Parathyroid adenoma (tissue), 2 donors: ENCODE measurements at regions not wholly inside any gene's neighbourhood (a gene's known extent, or its start where the extent isn't known, plus 50 kb on each side); places are given as distances from the start of the nearest gene placed in this dataset.

Experiments
- H2AFZ ChIP-seq: fragments of 300-600 bp; sonication (generic); one replicate; pipeline ENCODE4 v1.7.0; 2017; ENCODE audit warnings: antibody characterized with exemption, mild to moderate bottlenecking
- H3K27ac ChIP-seq: fragments of 300-600 bp; sonication (generic); one replicate; pipeline ENCODE4 v1.7.0; 2017
- H3K27me3 ChIP-seq: fragments of 300-600 bp; sonication (generic); one replicate; pipeline ENCODE4 v1.7.0; 2017; ENCODE audit warnings: low read length; ENCODE audit not compliant: control insufficient read depth, insufficient read depth
- H3K36me3 ChIP-seq: fragments of 300-600 bp; sonication (generic); one replicate; pipeline ENCODE4 v1.7.0; 2017; ENCODE audit warnings: low read length; ENCODE audit not compliant: control insufficient read depth, insufficient read depth
- H3K4me1 ChIP-seq: fragments of 300-600 bp; sonication (generic); one replicate; pipeline ENCODE4 v1.7.0; 2017; ENCODE audit warnings: control low read depth
- H3K4me2 ChIP-seq: fragments of 300-600 bp; sonication (generic); one replicate; pipeline ENCODE4 v1.7.0; 2017; ENCODE audit warnings: low read length
- H3K4me3 ChIP-seq: fragments of 300-600 bp; sonication (generic); one replicate; pipeline ENCODE4 v1.7.0; 2017; ENCODE audit warnings: low read depth, low read length
- H3K79me2 ChIP-seq: fragments of 300-600 bp; sonication (generic); one replicate; pipeline ENCODE4 v1.7.0; 2017; ENCODE audit warnings: control low read depth
- H3K9ac ChIP-seq: fragments of 300-600 bp; sonication (generic); one replicate; pipeline ENCODE4 v1.7.0; 2017; ENCODE audit warnings: mild to moderate bottlenecking
- H3K9me3 ChIP-seq: fragments of 300-600 bp; sonication (generic); one replicate; pipeline ENCODE4 v1.7.0; 2017; ENCODE audit warnings: low read length; ENCODE audit not compliant: control insufficient read depth
- TF ChIP-seq, protein P1 (sequence below): fragments of 300-600 bp; sonication (generic); IDR thresholded peaks from one replicate; pipeline ENCODE4 v1.7.0; 2017; ENCODE audit warnings: antibody characterized with exemption, mild to moderate bottlenecking
- donor health status: primary hyperparathyroidism.

DNA sequence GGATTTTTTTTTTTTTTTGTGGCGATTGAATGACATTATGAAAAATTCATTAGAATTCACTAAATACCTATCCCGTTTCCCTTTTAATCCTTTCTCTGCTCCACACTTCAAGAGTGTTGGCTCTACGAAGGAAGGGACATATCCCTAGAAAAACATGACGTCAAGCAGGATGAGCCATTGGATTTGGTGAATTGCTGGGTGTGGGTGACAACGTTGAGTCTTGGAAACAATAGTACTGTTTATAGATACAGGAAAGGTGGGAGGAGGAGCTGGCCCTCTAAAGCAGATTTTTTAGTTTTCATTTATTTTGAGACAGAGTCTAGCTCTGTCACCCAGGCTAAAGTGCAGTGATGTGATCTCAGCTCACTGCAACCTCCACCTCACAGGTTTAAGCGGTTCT lies 167.6 kb upstream of the FAM20A start:
- H3K4me1 ChIP-seq = no peaks in the 10 kb centered on the region
- no peak overlapping the region for H3K4me3 ChIP-seq

DNA sequence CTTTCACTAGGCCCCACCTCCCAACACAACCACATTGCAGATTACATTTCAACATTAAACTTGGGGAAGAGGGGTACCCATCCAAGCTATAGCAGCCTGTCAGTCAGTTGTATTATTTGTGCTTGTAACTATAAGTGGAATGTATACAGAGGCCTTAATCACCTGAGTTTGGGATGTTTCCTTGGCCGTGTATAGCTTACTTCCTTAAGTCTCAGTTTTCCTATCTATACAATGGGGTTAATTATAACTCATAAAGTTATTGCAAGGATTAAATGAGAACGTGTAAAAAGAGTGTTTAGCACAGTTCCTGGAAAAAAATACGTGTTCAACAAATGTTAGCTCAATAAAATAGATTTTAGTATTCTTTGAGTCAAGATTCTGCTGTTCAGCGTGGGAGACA lies 165.5 kb upstream of the FAM20A start:
- H3K27me3 ChIP-seq = no peaks in the 10 kb centered on the region
- no peaks in the 10 kb centered on the region for H3K36me3 ChIP-seq
- no peak overlapping the region for H3K9ac ChIP-seq
- no peaks in the 10 kb centered on the region for H3K4me1 ChIP-seq
- TF ChIP-seq, protein P1, sequence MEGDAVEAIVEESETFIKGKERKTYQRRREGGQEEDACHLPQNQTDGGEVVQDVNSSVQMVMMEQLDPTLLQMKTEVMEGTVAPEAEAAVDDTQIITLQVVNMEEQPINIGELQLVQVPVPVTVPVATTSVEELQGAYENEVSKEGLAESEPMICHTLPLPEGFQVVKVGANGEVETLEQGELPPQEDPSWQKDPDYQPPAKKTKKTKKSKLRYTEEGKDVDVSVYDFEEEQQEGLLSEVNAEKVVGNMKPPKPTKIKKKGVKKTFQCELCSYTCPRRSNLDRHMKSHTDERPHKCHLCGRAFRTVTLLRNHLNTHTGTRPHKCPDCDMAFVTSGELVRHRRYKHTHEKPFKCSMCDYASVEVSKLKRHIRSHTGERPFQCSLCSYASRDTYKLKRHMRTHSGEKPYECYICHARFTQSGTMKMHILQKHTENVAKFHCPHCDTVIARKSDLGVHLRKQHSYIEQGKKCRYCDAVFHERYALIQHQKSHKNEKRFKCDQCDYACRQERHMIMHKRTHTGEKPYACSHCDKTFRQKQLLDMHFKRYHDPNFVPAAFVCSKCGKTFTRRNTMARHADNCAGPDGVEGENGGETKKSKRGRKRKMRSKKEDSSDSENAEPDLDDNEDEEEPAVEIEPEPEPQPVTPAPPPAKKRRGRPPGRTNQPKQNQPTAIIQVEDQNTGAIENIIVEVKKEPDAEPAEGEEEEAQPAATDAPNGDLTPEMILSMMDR = no peak
- H3K27ac ChIP-seq = no peak overlapping the region
- no peaks in the 10 kb centered on the region for H3K9me3 ChIP-seq
- no peaks in the 10 kb centered on the region for H3K79me2 ChIP-seq
- H3K4me2 ChIP-seq = no peak overlapping the region
- H3K4me3 ChIP-seq = no peak overlapping the region
- no peak overlapping the region for H2AFZ ChIP-seq

More for the DNA sequence above, 167.6 kb upstream of the FAM20A start:
- H2AFZ ChIP-seq = no peak overlapping the region
- no peaks in the 10 kb centered on the region for H3K36me3 ChIP-seq
- no peak overlapping the region for H3K4me2 ChIP-seq
- no peak overlapping the region for H3K27ac ChIP-seq
- TF ChIP-seq, protein P1 = no peak
- H3K9ac ChIP-seq = no peak overlapping the region
- H3K9me3 ChIP-seq = no peaks in the 10 kb centered on the region
- H3K27me3 ChIP-seq = no peaks in the 10 kb centered on the region
- no peaks in the 10 kb centered on the region for H3K79me2 ChIP-seq

DNA sequence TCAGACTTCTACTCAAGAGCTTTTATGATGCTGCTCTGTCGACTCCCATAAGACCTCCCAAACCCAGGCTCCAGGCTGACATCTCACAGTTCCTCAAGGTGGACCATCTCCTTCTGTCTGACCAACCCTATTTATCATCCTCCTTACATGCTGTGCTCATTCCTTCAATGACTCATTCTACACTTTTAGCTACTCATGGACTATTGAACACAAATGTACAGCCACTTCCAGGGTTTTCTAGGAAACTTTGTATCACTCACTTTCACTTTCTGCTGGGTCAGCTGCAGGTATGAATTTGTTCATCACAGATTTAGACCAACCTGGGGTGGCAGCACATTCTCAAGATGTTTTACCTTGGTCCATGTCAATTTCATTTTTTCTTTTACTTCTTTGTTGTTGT lies 162.4 kb upstream of the FAM20A start:
- peaks cover 5% of the 10 kb centered on the region for H3K4me1 ChIP-seq
- H3K27me3 ChIP-seq = no peaks in the 10 kb centered on the region
- no peaks in the 10 kb centered on the region for H3K36me3 ChIP-seq
- H3K4me3 ChIP-seq = no peak overlapping the region
- no peak overlapping the region for H2AFZ ChIP-seq
- no peaks in the 10 kb centered on the region for H3K79me2 ChIP-seq
- H3K9ac ChIP-seq = no peak overlapping the region
- TF ChIP-seq, protein P1 = no peak
- no peak overlapping the region for H3K27ac ChIP-seq
- no peak overlapping the region for H3K4me2 ChIP-seq
- H3K9me3 ChIP-seq = no peaks in the 10 kb centered on the region

DNA sequence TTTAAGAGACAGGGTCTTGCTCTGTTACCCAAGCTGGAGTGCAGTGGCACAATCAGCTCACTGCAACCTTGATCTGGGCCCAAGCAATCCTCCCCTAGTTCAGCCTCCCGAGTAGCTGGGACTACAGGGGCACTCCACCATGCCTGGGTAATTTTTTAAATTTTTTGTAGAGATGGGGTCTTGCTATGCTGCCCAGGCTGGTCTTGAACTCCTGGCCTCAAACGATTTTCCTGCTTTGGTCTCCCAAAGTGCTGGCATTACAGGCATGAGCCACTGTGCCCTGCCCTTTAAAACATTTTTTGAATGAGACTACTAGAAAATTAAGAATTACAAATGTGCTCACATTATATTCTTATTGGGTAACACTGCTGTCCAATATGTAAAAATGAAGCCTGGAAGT lies 161.7 kb upstream of the FAM20A start:
- Histone ChIP-seq H3K36me3 (no peaks in the 10 kb centered on the region), H3K27ac (no peak overlapping the region), H3K27me3 (no peaks in the 10 kb centered on the region), H3K79me2 (no peaks in the 10 kb centered on the region), H3K4me3 (no peak overlapping the region), H3K9ac (no peak overlapping the region), H3K4me2 (no peak overlapping the region), H3K9me3 (no peaks in the 10 kb centered on the region), H2AFZ (no peak overlapping the region), H3K4me1 (peaks cover 5% of the 10 kb centered on the region)
- TF ChIP-seq, protein P1 = no peak

DNA sequence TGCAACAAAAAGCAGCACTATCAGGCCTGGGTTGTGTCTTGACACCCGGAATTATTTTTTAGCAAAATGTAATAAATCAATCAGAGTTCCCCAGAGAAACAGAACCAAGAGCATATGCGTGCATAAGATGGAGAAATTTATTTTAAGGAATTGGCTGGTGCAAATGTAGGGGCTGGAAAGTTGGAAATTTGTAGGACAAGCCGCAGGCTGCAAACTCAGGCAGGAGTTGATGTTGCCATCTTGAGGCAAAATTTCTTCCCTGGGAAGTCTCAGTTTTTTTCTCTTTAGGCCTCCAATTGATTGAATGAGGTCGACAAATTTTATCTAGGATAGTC lies 158.9 kb upstream of the FAM20A start:
- Histone ChIP-seq H3K4me2 (no peak overlapping the region), H3K79me2 (no peaks in the 10 kb centered on the region), H3K36me3 (no peaks in the 10 kb centered on the region), H3K27me3 (no peaks in the 10 kb centered on the region), H2AFZ (no peak overlapping the region), H3K4me1 (peaks cover 5% of the 10 kb centered on the region), H3K9me3 (no peaks in the 10 kb centered on the region), H3K9ac (no peak overlapping the region), H3K4me3 (no peak overlapping the region), H3K27ac (no peak overlapping the region)
- TF ChIP-seq, protein P1 = no peak
